ENCODE measurements at regions not wholly inside any gene's neighbourhood (a gene's known extent, or its start where the extent isn't known, plus 50 kb on each side); places are given as distances from the start of the nearest gene placed in this dataset.

DNA sequence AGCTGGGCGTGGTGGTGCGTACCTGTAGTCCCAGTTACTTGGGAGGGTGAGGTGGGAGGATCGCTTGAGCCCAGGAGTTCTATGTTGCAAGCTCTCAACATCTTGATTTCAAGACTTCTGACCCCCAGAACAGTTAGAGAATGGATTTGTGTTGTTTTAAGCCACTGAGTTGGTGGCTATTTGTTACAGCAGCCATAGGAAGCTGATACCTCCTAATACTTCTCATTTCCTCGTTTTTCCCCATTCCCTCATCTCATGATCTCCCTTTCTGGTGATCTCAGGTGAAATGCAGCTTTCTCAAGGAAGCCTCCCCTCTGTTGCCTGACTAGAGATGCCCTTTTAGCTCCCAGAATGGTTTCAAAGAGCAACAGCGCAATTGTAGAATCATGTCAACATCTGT lies 378.8 kb downstream of the TYW1 start:
- DNase-seq (ENCODE audit: low read depth), result no peak
- H3K4me3 ChIP-seq (replicated peaks; ENCODE audit: low read depth, low read length), result no peak overlapping the region
- TF ChIP-seq CTCF (IDR thresholded peaks at IDR 0.05; ENCODE audit: low read length, missing control alignments), result no peak

DNA sequence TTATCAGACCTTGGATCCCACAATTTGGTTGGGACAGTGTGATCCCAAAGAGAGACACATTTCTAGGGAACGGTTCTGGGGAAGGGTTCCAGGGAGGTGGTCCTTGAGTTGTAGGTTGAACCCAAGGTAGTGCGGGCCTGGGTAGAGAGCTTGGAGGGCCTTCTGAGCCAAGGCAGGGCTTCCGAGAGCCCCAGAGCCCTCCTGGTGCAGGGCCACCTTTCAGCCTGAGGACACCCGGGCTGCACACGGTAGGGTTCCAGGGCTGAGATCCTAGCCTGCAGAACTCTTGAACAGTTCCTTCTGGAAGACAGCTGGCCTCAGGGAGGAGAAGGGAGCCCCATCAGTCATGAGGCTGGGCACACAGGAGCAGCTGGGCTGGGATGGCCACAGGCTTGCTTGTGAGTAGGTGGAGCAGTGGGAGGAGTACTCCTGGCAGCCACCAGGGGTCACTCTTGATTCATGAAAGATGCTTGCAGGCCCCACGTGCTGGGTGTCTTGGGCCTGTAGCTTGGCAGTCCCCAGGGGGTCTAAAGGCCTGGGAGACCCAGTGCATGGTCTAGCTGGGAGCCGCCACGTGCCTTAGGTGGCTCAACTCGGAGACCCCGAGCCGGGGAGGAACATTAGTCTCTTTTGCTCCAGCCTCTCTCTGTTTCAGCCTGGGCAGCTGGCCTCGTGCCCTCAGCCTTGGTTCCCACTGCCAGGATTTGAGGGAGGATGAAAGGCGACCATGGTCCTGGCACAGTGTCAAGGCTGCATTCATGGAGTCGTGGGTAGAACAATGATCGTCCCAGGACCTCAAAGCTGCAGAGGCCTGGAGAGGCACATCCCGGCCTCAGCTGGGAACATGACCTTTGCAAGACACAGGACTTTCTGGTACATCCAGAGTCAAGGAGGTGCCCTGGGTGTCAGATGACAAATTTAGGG lies 381.6 kb downstream of the TYW1 start:
- no peak overlapping the region for H3K4me3 ChIP-seq (replicated peaks; ENCODE audit: low read depth, low read length)
- peak; percentile 78 for DNase-seq (ENCODE audit: low read depth)
- TF ChIP-seq CTCF (IDR thresholded peaks at IDR 0.05; ENCODE audit: low read length, missing control alignments), result peak; percentile 90

- no peak for TF ChIP-seq CTCF (IDR thresholded peaks at IDR 0.05; ENCODE audit: low read length, missing control alignments)
- DNase-seq (ENCODE audit: low read depth), result no peak
- no peak overlapping the region for H3K4me3 ChIP-seq (replicated peaks; ENCODE audit: low read depth, low read length)
Measured at GRCh38 chr7:67380326-67380725, 383.7 kb downstream of the TYW1 start.

DNA sequence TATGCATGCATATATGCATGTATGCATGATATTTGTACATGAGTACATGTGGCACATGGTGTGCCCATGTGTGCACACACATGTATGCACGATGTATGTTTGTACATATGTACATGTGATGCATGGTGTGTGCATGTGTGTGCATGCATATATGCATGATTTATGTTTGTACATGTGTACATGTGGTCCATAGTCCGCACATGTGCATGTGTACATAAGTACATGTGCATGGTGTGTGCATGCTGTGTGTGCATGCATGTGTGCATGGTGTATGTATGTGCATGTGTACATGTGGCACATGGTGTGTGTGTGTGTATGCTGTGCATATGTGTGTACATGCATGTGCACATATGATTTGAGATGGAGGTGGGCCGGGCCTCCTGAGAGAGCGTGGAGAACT lies 384.2 kb downstream of the TYW1 start:
- H3K4me3 ChIP-seq (replicated peaks; ENCODE audit: low read depth, low read length), result no peak overlapping the region
- TF ChIP-seq CTCF (IDR thresholded peaks at IDR 0.05; ENCODE audit: low read length, missing control alignments), result no peak
- no peak for DNase-seq (ENCODE audit: low read depth)

GRCh38 chr7:67387851-67388250 lies 391.2 kb downstream of the TYW1 start:
- DNase-seq (ENCODE audit: low read depth), result no peak
- no peak overlapping the region for H3K4me3 ChIP-seq (replicated peaks; ENCODE audit: low read depth, low read length)
- TF ChIP-seq CTCF (IDR thresholded peaks at IDR 0.05; ENCODE audit: low read length, missing control alignments), result no peak

DNA sequence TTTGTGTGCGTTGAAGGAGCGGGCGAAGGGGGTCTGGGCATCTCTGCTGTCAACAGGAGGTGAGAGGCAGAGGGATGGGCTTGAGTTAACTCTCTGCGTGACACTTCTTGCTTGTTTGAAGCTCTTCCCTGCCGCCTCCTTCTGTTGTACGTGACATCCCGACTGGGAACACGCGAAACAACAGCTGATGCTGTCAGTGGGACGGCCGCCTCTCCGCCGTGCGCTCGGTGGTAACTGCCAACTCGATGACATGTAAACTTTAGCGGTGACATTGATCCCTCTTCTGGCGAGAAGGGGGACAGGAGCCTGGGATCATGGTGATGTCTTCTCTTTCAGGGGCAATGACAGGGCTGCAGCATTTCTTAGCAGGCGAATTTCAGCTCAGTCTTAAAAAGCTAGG lies 394.5 kb downstream of the TYW1 start:
- TF ChIP-seq CTCF (IDR thresholded peaks at IDR 0.05; ENCODE audit: low read length, missing control alignments), result no peak
- no peak for DNase-seq (ENCODE audit: low read depth)
- no peak overlapping the region for H3K4me3 ChIP-seq (replicated peaks; ENCODE audit: low read depth, low read length)
